ENCODE measurements at regions not wholly inside any gene's neighbourhood (a gene's known extent, or its start where the extent isn't known, plus 50 kb on each side); places are given as distances from the start of the nearest gene placed in this dataset.

- no peak for TF ChIP-seq CTCF (IDR thresholded peaks at IDR 0.05; ENCODE audit: insufficient read depth, low read length, poor library complexity, severe bottlenecking)
- TF ChIP-seq EZH2phosphoT487 (conservative IDR thresholded peaks at IDR 0.05; ENCODE audit: low read length): no peak
Observed at GRCh38 chr5:163574472-163575440, 69.3 kb downstream of the MAT2B start.

Data from SU-DHL-6 (cell line).